ENCODE measurements at regions not wholly inside any gene's neighbourhood (a gene's known extent, or its start where the extent isn't known, plus 50 kb on each side); places are given as distances from the start of the nearest gene placed in this dataset.

GRCh38 chr1:14545422-14546025 lies 53.0 kb upstream of the KAZN start:
- TF ChIP-seq CTCF (conservative IDR thresholded peaks at IDR 0.05; ENCODE audit: low read depth, low read length) (no peak), EZH2 (IDR thresholded peaks at IDR 0.05; ENCODE audit: low read length, unreplicated experiment) (no peak)
